Panc1 (cell line): ENCODE measurements at regions not wholly inside any gene's neighbourhood (a gene's known extent, or its start where the extent isn't known, plus 50 kb on each side); places are given as distances from the start of the nearest gene placed in this dataset.

ENCODE experiments used
- ATAC-seq: fragments of 200-7000 bp; cut with Tn5 transposase; 2 replicates; pipeline ENCODE4 v1.9.1; 2020; ENCODE audit warnings: mild to moderate bottlenecking, moderate library complexity
- BruUV-seq: library from RNA; stranded (reverse); fragments of 400-500 nt; replicated peaks from 2 replicates; lab custom pipeline; 2021; lab: Mats Ljungman, UMichigan
- CTCF ChIA-PET: fragments of 300-600 bp; sonication (Branson Sonifier 250); formaldehyde crosslinking; loops from one replicate; lab custom pipeline; 2022; ENCODE audit warnings: antibody characterized with exemption; lab: Charles Lee
- POLR2A ChIA-PET: fragments of 300-600 bp; sonication (Branson Sonifier 250); formaldehyde crosslinking; loops from one replicate; lab custom pipeline; 2022; ENCODE audit warnings: antibody characterized with exemption; lab: Charles Lee
- DNase-seq: peaks from one replicate; pipeline ENCODE4 v3.0.0-alpha.2; 2010; ENCODE audit warnings: low read depth, low spot score
- H3K27ac ChIP-seq: 2 replicates; pipeline ENCODE4 v1.5.1; 2011; ENCODE audit warnings: mild to moderate bottlenecking, low read length, inconsistent platforms
- H3K27me3 ChIP-seq: fragments of 200-500 bp; sonication (Bioruptor generic); 2 replicates; pipeline ENCODE4 v1.6.0; 2014; ENCODE audit warnings: low read length, inconsistent platforms; ENCODE audit not compliant: control insufficient read depth, insufficient read depth
- H3K36me3 ChIP-seq: fragments of 200-500 bp; sonication (Bioruptor generic); 2 replicates; pipeline ENCODE4 v1.5.1; 2014; ENCODE audit warnings: inconsistent platforms, mild to moderate bottlenecking, low read length, moderate library complexity; ENCODE audit not compliant: control insufficient read depth, insufficient read depth
- H3K4me1 ChIP-seq: 2 replicates; pipeline ENCODE4 v1.5.1; 2011; ENCODE audit warnings: inconsistent platforms, mild to moderate bottlenecking, low read length, moderate library complexity; ENCODE audit not compliant: control insufficient read depth, insufficient read depth
- H3K4me3 ChIP-seq, 2 experiments: 2 replicates each; pipeline ENCODE4 v1.5.1; 2011 to 2012; ENCODE audit warnings: low read depth in 2 of 2, low read length in 2 of 2, mild to moderate bottlenecking in 2 of 2, inconsistent platforms in 1 of 2, moderate library complexity in 1 of 2
- H3K9me3 ChIP-seq: fragments of 200-500 bp; sonication (Bioruptor generic); 2 replicates; pipeline ENCODE4 v1.5.1; 2014; ENCODE audit warnings: low read depth, mild to moderate bottlenecking, inconsistent platforms, low read length, moderate library complexity; ENCODE audit not compliant: control insufficient read depth, insufficient read depth
- POLR2AphosphoS5 ChIP-seq: IDR thresholded peaks from 2 replicates; pipeline ENCODE4 v1.6.1; 2012; ENCODE audit warnings: mild to moderate bottlenecking, low read depth, low read length, moderate library complexity
- SIN3A ChIP-seq: IDR thresholded peaks from 2 replicates; pipeline ENCODE4 v1.6.1; 2012; ENCODE audit warnings: low read depth, mild to moderate bottlenecking, low read length, moderate library complexity, borderline replicate concordance; ENCODE audit not compliant: insufficient read depth
- TCF7L2 ChIP-seq: IDR thresholded peaks from 2 replicates; pipeline ENCODE4 v1.6.1; 2011; ENCODE audit warnings: mild to moderate bottlenecking, low read depth, low read length, inconsistent platforms
- in situ Hi-C: cut with HindIII; loops from 2 replicates; pipeline ENCODE4 v1.10.0; 2016; ENCODE audit warnings: low sequenced_read_pairs, low pct_unique_long_range_greater_than_20kb
- intact Hi-C: fragments of 100-400 bp; cut with micrococcal nuclease; formaldehyde crosslinking; loops from one replicate; pipeline ENCODE4 v1.10.0; 2022; ENCODE audit not compliant: unreplicated experiment
- TF ChIP-seq, protein P1 (sequence below): fragments of 450-650 bp; IDR thresholded peaks from 2 replicates; pipeline ENCODE4 v1.5.1; 2017; ENCODE audit warnings: mild to moderate bottlenecking
- TF ChIP-seq, protein P2 (sequence below), 2 experiments: IDR thresholded peaks; 2 replicates each; pipeline ENCODE4 v1.6.1; 2011 to 2012; ENCODE audit warnings: low read depth in 2 of 2, control low read depth in 1 of 2, low read length in 1 of 2, mild to moderate bottlenecking in 1 of 2, moderate library complexity in 1 of 2; ENCODE audit not compliant: insufficient read depth in 1 of 2

GRCh38 chr12:75724928-75725312, 213.5 kb upstream of the KRR1 start:
- H3K27ac ChIP-seq: peak overlapping the region; percentile 100
- no TSS peak for BruUV-seq
- in situ Hi-C loops: no loop called here
- ChIA-PET CTCF (no interaction called here), POLR2A (no interaction called here)
- DNase-seq (no peak), ATAC-seq (peak; percentile 83)
- H3K9me3 ChIP-seq: peaks cover 20% of the 10 kb centered on the region; the same call in 1 of the 2 replicates
- H3K4me1 ChIP-seq: peaks cover 63% of the 10 kb centered on the region
- TF ChIP-seq, protein P1, sequence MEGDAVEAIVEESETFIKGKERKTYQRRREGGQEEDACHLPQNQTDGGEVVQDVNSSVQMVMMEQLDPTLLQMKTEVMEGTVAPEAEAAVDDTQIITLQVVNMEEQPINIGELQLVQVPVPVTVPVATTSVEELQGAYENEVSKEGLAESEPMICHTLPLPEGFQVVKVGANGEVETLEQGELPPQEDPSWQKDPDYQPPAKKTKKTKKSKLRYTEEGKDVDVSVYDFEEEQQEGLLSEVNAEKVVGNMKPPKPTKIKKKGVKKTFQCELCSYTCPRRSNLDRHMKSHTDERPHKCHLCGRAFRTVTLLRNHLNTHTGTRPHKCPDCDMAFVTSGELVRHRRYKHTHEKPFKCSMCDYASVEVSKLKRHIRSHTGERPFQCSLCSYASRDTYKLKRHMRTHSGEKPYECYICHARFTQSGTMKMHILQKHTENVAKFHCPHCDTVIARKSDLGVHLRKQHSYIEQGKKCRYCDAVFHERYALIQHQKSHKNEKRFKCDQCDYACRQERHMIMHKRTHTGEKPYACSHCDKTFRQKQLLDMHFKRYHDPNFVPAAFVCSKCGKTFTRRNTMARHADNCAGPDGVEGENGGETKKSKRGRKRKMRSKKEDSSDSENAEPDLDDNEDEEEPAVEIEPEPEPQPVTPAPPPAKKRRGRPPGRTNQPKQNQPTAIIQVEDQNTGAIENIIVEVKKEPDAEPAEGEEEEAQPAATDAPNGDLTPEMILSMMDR: no peak
- TF ChIP-seq TCF7L2 (peak; percentile 90), POLR2AphosphoS5 (peak; percentile 77)
- no peaks in the 10 kb centered on the region for H3K36me3 ChIP-seq
- intact Hi-C loops: loop anchor here (2.0 to 10.0 kb wide), 5 partner anchors 42 to 297 kb away; partner anchors contain the start of gene KRR1
- no peaks in the 10 kb centered on the region for H3K27me3 ChIP-seq
- 0 out of 4 replicates have a peak overlapping the region, but pooled peaks of 1 of the 2 experiments have one; percentile 14 for H3K4me3 ChIP-seq

DNA sequence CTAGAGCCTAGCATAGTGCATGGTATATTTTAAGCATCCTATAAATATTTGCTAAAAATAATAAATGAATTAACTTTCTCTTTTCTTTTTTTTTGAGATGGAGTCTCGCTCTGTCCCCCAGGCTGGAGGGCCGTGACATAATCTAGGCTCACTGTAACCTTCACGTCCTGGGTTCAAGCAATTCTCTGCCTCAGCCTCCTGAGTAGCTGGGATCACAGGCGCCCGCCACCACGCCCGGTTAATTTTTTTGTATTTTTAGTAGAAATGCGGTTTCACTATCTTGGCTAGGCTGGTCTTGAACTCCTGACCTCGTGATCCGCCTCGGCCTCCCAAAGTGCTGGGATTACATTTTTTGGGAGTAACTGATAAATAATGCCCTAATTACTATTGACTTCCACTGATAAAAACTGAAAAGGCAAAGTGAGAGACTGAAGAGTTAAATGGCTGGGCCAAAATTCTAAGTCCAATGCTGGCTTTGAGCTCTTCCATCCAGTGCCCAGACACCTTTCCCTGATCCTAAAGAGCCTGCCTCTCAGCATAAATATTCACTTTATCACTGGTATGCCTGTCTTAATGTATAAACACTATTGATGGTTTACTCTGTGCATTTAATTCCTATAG, 213.0 kb upstream of the KRR1 start:
- Histone ChIP-seq H3K9me3 (peaks cover 24% of the 10 kb centered on the region; the same call in 1 of the 2 replicates), H3K4me3 (no peak overlapping the region), H3K27me3 (no peaks in the 10 kb centered on the region), H3K4me1 (peaks cover 67% of the 10 kb centered on the region), H3K36me3 (no peaks in the 10 kb centered on the region), H3K27ac (peak overlapping the region; percentile 100)
- in situ Hi-C loops (no loop called here), intact Hi-C loops (loop anchor here (2.0 to 10.0 kb wide), 5 partner anchors 43 to 298 kb away; partner anchors contain the start of gene KRR1)
- TF ChIP-seq, protein P1: no peak
- TF ChIP-seq TCF7L2: no peak
- TF ChIP-seq SIN3A: no peak
- TF ChIP-seq, protein P2, sequence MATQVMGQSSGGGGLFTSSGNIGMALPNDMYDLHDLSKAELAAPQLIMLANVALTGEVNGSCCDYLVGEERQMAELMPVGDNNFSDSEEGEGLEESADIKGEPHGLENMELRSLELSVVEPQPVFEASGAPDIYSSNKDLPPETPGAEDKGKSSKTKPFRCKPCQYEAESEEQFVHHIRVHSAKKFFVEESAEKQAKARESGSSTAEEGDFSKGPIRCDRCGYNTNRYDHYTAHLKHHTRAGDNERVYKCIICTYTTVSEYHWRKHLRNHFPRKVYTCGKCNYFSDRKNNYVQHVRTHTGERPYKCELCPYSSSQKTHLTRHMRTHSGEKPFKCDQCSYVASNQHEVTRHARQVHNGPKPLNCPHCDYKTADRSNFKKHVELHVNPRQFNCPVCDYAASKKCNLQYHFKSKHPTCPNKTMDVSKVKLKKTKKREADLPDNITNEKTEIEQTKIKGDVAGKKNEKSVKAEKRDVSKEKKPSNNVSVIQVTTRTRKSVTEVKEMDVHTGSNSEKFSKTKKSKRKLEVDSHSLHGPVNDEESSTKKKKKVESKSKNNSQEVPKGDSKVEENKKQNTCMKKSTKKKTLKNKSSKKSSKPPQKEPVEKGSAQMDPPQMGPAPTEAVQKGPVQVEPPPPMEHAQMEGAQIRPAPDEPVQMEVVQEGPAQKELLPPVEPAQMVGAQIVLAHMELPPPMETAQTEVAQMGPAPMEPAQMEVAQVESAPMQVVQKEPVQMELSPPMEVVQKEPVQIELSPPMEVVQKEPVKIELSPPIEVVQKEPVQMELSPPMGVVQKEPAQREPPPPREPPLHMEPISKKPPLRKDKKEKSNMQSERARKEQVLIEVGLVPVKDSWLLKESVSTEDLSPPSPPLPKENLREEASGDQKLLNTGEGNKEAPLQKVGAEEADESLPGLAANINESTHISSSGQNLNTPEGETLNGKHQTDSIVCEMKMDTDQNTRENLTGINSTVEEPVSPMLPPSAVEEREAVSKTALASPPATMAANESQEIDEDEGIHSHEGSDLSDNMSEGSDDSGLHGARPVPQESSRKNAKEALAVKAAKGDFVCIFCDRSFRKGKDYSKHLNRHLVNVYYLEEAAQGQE (IDR thresholded peaks at IDR 0.05; ENCODE audit: insufficient read depth in 1 of 2, low read depth in 2 of 2, low read length in 1 of 2): no peak
- TF ChIP-seq POLR2AphosphoS5: no peak
- DNase-seq (no peak), ATAC-seq (no peak; the same call in 1 of the 2 replicates)
- POLR2A ChIA-PET: interaction anchor here (1.1 kb wide), 1 partner anchor 213 kb away, joined by 4 read pairs; the partner anchor contains the start of gene KRR1
- BruUV-seq: no TSS peak
- CTCF ChIA-PET: no interaction called here
